GM12891 (cell line): ENCODE measurements at regions not wholly inside any gene's neighbourhood (a gene's known extent, or its start where the extent isn't known, plus 50 kb on each side); places are given as distances from the start of the nearest gene placed in this dataset.
"Not testable (repeated sequence)": the region's sequence is repeated elsewhere in the genome, so short reads cannot be mapped to it uniquely, and the experiment has no call there.

ENCODE experiments used
- PAX5 ChIP-seq: IDR thresholded peaks from 2 replicates; pipeline ENCODE4 v1.6.1; 2011; ENCODE audit warnings: low read length, moderate library complexity, mild to moderate bottlenecking; ENCODE audit not compliant: insufficient read depth, severe bottlenecking
- POLR2A ChIP-seq: IDR thresholded peaks from 2 replicates; pipeline ENCODE4 v1.6.1; 2011; ENCODE audit warnings: low read depth, low read length, control low read depth
- POLR2AphosphoS5 ChIP-seq: IDR thresholded peaks from 2 replicates; pipeline ENCODE4 v1.6.1; 2011; ENCODE audit warnings: low read depth, low read length, control low read depth
- SPI1 ChIP-seq: IDR thresholded peaks from 2 replicates; pipeline ENCODE4 v1.6.1; 2011; ENCODE audit warnings: low read depth, low read length, control low read depth
- TAF1 ChIP-seq: IDR thresholded peaks from 2 replicates; pipeline ENCODE4 v1.6.1; 2011; ENCODE audit warnings: low read depth, low read length, control low read depth

DNA sequence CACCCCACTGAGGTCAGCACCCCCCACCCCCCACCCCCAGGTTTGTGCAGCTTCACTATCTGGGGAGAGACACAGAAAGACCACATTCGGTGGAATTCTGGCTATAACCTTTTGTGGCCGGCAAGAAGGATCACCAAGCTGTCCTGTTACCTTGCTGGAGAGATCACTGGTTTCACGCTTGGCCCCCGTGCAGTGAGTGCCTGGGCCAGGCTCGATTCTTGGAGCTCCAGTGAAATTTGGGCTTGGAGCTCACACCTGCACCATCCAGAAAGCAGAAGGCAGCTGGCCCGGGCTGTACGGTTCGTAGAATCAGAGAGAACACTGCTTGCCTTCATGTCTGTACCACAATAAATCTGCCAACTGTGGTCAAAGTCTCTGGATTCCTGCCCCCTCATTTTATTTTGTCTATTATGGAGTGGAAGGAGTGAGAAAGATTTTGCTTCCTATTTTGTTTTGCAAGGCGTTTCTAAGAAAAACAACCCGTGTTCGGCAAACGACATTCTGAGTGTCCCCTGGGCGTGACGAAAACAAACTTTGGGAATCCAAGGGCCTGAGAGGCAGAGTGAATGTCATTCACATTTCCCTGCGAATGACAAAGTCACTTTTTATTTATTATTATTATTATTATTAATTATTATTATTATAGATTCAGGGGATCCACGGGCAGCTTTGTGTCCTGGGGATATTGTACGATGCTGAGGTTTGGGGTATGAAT, 2845.2 kb downstream of the RPIA start:
- not testable (repeated sequence) for TF ChIP-seq POLR2A, POLR2AphosphoS5, SPI1, TAF1, PAX5
